Vagina (tissue), 2 donors: ENCODE measurements at regions not wholly inside any gene's neighbourhood (a gene's known extent, or its start where the extent isn't known, plus 50 kb on each side); places are given as distances from the start of the nearest gene placed in this dataset.
A peak's percentile ranks its signal among the peaks of the same experiment; 100 is the strongest.

Experiments
- DNase-seq, 2 donors: peaks; one replicate each; pipeline ENCODE4 v3.0.0-alpha.2; 2017; ENCODE audit errors: extremely low spot score in 2 of 2
- H3K27ac ChIP-seq: fragments of 200-600 bp; sonication (generic); one replicate; pipeline ENCODE4 v1.5.1; 2019
- H3K27me3 ChIP-seq: fragments of 200-600 bp; sonication (generic); one replicate; pipeline ENCODE4 v1.5.1; 2019
- H3K36me3 ChIP-seq, 2 donors: fragments of 200-600 bp; sonication (generic); one replicate each; pipeline ENCODE4 v1.5.1; 2017 to 2019
- H3K4me1 ChIP-seq: fragments of 200-600 bp; sonication (generic); one replicate; pipeline ENCODE4 v1.5.1; 2019
- H3K4me3 ChIP-seq, 2 donors: fragments of 200-600 bp; sonication (generic); 1 replicate in 1 of 2; 2 replicates in 1 of 2; pipeline ENCODE4 v1.5.1; 2016 to 2019
- H3K9me3 ChIP-seq: fragments of 200-600 bp; sonication (generic); one replicate; pipeline ENCODE4 v1.5.1; 2019
- POLR2A ChIP-seq, 2 donors: fragments of 450-650 bp; IDR thresholded peaks; one replicate each; pipeline ENCODE4 v1.6.1; 2017; ENCODE audit warnings: antibody characterized with exemption in 2 of 2, mild to moderate bottlenecking in 2 of 2, moderate library complexity in 2 of 2
- POLR2AphosphoS5 ChIP-seq, 2 donors: sonication (generic); formaldehyde crosslinking; IDR thresholded peaks; one replicate each; pipeline ENCODE4 v1.9.0; 2017; ENCODE audit warnings: antibody characterized with exemption in 2 of 2, mild to moderate bottlenecking in 2 of 2, low read depth in 1 of 2; ENCODE audit not compliant: insufficient read depth in 1 of 2
- intact Hi-C: fragments of 100-400 bp; cut with DNase I; formaldehyde crosslinking; loops from one replicate; pipeline ENCODE4 v1.15.1; 2023
- TF ChIP-seq, protein P1 (sequence below), 3 experiments: fragments of 450-650 bp in 2 of 3; fragments of 200-600 bp in 1 of 3; sonication (generic) in 1 of 3; IDR thresholded peaks; one replicate each; pipeline ENCODE4 v1.5.1; 2017 to 2019; ENCODE audit warnings: antibody characterized with exemption in 3 of 3, mild to moderate bottlenecking in 2 of 3, moderate library complexity in 2 of 3

DNA sequence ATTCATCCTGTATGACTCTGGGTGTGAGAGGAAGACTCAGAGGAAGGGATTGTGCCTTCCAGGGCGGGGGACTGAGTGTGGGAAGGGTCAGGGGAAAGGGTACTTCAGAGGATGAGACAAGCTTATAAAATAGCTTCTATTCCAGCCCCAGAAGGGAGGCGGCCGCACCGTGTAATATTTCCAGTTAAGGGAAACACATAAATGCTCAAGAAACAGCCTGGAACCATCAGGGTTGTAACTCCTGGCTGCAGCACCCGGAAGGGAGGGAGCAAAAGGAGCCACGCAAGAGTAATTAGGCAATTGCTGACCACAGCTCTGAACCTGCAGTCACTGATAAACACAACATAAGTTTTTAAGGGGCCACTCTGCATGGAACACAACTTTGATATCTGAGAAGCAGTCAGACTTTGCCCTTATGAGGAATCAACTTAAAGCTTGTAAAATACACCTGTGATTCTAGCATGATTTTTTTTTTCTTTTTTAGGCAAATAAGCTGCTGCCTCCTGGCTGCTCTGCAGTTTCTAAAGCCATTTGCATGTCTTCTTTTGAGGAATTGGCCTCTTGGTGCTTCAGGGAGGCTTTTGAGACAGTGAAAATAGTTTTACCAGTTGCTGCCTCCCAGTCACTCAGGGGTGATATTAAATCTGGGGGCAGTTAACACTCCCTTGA, 382.7 kb downstream of the ENC1 start:
- TF ChIP-seq POLR2AphosphoS5 (IDR thresholded peaks at IDR 0.05; ENCODE audit: insufficient read depth in 1 of 2, low read depth in 1 of 2) (peak; percentile 25 to 46), POLR2A (IDR thresholded peaks at IDR 0.05) (no peak)
- intact Hi-C loops: no loop called here
- H3K9me3 ChIP-seq: no peaks in the 10 kb centered on the region
- H3K27me3 ChIP-seq: no peaks in the 10 kb centered on the region
- H3K27ac ChIP-seq: peak overlapping the region; percentile 61
- H3K4me1 ChIP-seq: peaks cover 22% of the 10 kb centered on the region
- H3K4me3 ChIP-seq: no peak overlapping the region
- peak in 1 of 2 donors; percentile 95 for DNase-seq
- no peaks in the 10 kb centered on the region for H3K36me3 ChIP-seq

DNA sequence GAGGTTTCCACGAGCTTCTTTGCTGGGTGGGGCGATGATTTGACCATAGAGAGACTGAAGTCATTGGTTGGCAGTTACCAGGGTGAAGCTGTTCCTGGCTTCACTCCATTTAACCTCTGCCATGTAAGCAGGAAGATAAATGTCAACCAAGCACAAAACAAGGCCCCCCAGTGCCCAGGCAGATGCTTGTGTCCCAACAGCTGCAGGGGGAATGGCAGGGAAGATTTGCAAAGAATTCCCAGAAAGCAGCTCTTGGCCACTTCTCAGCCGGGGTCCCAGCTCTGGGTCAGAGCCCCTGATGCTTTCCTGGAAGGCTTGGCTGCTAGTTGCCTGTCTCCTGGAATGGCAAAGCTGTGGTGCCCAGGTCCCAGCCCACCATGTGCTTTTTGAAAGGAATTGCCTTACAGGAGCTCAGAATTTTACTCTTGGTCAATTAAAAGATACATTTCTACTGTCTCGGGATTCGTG, 383.4 kb downstream of the ENC1 start:
- intact Hi-C loops: no loop called here
- TF ChIP-seq POLR2A (IDR thresholded peaks at IDR 0.05) (no peak), POLR2AphosphoS5 (IDR thresholded peaks at IDR 0.05; ENCODE audit: insufficient read depth in 1 of 2, low read depth in 1 of 2) (no peak)
- TF ChIP-seq, protein P1, sequence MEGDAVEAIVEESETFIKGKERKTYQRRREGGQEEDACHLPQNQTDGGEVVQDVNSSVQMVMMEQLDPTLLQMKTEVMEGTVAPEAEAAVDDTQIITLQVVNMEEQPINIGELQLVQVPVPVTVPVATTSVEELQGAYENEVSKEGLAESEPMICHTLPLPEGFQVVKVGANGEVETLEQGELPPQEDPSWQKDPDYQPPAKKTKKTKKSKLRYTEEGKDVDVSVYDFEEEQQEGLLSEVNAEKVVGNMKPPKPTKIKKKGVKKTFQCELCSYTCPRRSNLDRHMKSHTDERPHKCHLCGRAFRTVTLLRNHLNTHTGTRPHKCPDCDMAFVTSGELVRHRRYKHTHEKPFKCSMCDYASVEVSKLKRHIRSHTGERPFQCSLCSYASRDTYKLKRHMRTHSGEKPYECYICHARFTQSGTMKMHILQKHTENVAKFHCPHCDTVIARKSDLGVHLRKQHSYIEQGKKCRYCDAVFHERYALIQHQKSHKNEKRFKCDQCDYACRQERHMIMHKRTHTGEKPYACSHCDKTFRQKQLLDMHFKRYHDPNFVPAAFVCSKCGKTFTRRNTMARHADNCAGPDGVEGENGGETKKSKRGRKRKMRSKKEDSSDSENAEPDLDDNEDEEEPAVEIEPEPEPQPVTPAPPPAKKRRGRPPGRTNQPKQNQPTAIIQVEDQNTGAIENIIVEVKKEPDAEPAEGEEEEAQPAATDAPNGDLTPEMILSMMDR (IDR thresholded peaks at IDR 0.05): no peak

DNA sequence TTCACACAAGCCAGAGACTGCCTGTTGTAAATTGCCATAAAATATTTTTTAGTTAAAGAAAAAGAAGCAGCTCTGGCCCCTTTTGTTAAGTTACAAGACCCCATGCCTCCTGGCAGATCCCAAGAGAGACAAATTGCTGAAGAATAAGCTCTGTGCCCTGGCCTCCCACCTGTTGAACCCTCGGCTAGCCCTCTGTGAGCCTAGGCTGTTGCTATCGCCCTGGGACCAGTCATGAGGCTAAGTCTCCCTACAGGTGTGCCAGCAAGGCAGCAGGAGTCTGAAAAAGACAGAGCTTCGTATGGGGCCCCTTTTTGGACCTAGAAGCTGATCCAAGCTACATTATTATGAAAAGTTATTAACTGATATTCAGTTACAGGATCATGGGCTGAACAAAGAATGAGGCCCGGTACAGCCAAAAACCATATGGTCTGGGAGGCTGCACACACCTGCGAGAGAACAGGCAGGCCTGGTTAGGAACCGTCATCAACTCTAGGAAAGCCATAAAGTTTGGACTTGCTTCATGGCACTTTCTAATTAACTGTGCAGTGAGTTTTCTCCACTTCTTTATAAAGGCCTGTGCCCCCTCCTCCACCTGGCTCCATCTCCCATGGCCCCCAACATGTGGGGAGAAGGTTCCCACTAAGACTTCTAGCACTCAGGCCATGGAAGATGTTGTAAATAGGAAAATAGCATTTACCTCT, 384.7 kb downstream of the ENC1 start:
- DNase-seq: no peak
- Histone ChIP-seq H3K27me3 (no peaks in the 10 kb centered on the region), H3K27ac (no peak overlapping the region), H3K36me3 (no peaks in the 10 kb centered on the region), H3K4me3 (no peak overlapping the region), H3K4me1 (peaks cover 27% of the 10 kb centered on the region), H3K9me3 (no peaks in the 10 kb centered on the region)
- intact Hi-C loops: no loop called here
- no peak for TF ChIP-seq POLR2AphosphoS5 (IDR thresholded peaks at IDR 0.05; ENCODE audit: insufficient read depth in 1 of 2, low read depth in 1 of 2)
- TF ChIP-seq, protein P1 (IDR thresholded peaks at IDR 0.05): no peak
- no peak for TF ChIP-seq POLR2A (IDR thresholded peaks at IDR 0.05)

More for the DNA sequence above, 383.4 kb downstream of the ENC1 start:
- Histone ChIP-seq H3K4me1 (peaks cover 24% of the 10 kb centered on the region), H3K4me3 (no peak overlapping the region), H3K36me3 (no peaks in the 10 kb centered on the region), H3K27me3 (no peaks in the 10 kb centered on the region), H3K9me3 (no peaks in the 10 kb centered on the region), H3K27ac (peak overlapping the region; percentile 61)
- DNase-seq: no peak

DNA sequence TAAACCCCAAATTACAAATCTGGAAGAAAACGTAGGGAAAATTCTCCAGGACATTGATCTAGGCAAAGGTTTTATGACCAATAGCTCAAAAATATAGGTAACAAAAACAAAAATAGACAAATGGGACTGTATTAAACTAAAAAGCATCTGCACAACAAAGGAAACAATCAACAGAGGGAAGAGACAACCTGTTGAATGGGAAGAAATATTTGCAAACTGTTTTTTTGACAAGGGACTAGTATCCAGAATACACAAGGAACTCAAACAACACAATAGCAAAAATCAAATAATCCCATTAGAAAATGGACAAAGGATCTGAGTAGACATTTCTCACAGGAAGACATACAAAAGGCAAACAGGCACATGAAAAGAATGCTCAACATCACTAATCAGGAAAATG, 386.3 kb downstream of the ENC1 start:
- no peaks in the 10 kb centered on the region for H3K9me3 ChIP-seq
- no peak for TF ChIP-seq POLR2A (IDR thresholded peaks at IDR 0.05)
- TF ChIP-seq, protein P1 (IDR thresholded peaks at IDR 0.05): no peak
- no peak for TF ChIP-seq POLR2AphosphoS5 (IDR thresholded peaks at IDR 0.05; ENCODE audit: insufficient read depth in 1 of 2, low read depth in 1 of 2)
- H3K27ac ChIP-seq: no peak overlapping the region
- intact Hi-C loops: no loop called here
- H3K4me1 ChIP-seq: peaks cover 32% of the 10 kb centered on the region
- H3K4me3 ChIP-seq: no peak overlapping the region
- no peak for DNase-seq
- no peaks in the 10 kb centered on the region for H3K36me3 ChIP-seq
- H3K27me3 ChIP-seq: no peaks in the 10 kb centered on the region

DNA sequence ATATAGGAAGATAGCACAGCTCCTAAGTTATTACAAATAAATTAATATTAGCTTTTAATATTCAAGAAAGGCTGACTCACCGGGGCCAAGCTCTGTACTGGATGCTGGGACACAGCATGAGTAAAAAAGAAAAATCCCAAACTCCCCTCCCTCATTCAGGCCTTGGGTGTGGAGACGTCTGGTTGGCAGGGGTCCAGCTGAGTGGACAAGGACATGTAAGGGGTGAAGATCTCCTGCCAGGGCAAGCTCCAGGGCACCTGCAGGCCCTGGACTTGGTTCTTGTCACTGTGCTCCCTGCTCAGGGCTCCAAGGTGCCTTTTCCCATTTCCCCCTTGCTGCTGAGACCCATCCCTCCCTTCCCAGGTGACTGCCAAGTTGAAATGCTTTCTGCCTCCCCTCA, 388.5 kb downstream of the ENC1 start:
- H3K36me3 ChIP-seq: no peaks in the 10 kb centered on the region
- peak overlapping the region; percentile 5 for H3K27ac ChIP-seq
- H3K27me3 ChIP-seq: no peaks in the 10 kb centered on the region
- peaks cover 14% of the 10 kb centered on the region for H3K4me1 ChIP-seq
- TF ChIP-seq POLR2AphosphoS5 (IDR thresholded peaks at IDR 0.05; ENCODE audit: insufficient read depth in 1 of 2, low read depth in 1 of 2) (no peak), POLR2A (IDR thresholded peaks at IDR 0.05) (no peak)
- TF ChIP-seq, protein P1 (IDR thresholded peaks at IDR 0.05): no peak
- no peaks in the 10 kb centered on the region for H3K9me3 ChIP-seq
- no peak overlapping the region for H3K4me3 ChIP-seq
- no peak for DNase-seq
- intact Hi-C loops: no loop called here
